Karpas-422 (cell line): ENCODE measurements at regions not wholly inside any gene's neighbourhood (a gene's known extent, or its start where the extent isn't known, plus 50 kb on each side); places are given as distances from the start of the nearest gene placed in this dataset.

ENCODE experiments used
- DNase-seq: peaks from one replicate; pipeline ENCODE4 v3.0.0-alpha.2; 2015
- H2AFZ ChIP-seq: fragments of 200-600 bp; sonication (generic); 2 replicates; pipeline ENCODE4 v1.6.1; 2014; ENCODE audit warnings: antibody characterized with exemption, low read length, mixed read lengths
- H3K27ac ChIP-seq: fragments of 200-600 bp; sonication (generic); 2 replicates; pipeline ENCODE4 v1.5.1; 2014; ENCODE audit warnings: mild to moderate bottlenecking, low read length, moderate library complexity
- H3K27me3 ChIP-seq: fragments of 200-600 bp; sonication (generic); 2 replicates; pipeline ENCODE4 v1.6.1; 2014; ENCODE audit warnings: low read length, mixed read lengths
- H3K36me3 ChIP-seq: fragments of 200-600 bp; sonication (generic); 2 replicates; pipeline ENCODE4 v1.6.1; 2014; ENCODE audit warnings: low read length, mixed read lengths; ENCODE audit not compliant: insufficient read depth
- H3K4me1 ChIP-seq: fragments of 200-600 bp; sonication (generic); 2 replicates; pipeline ENCODE4 v1.6.1; 2014; ENCODE audit warnings: mild to moderate bottlenecking, low read length, mixed read lengths
- H3K4me2 ChIP-seq: fragments of 200-600 bp; sonication (generic); 2 replicates; pipeline ENCODE4 v1.6.1; 2014; ENCODE audit warnings: low read length, low read depth, mild to moderate bottlenecking; ENCODE audit not compliant: poor library complexity, severe bottlenecking
- H3K4me3 ChIP-seq: fragments of 200-600 bp; sonication (generic); 2 replicates; pipeline ENCODE4 v1.5.1; 2014; ENCODE audit warnings: mild to moderate bottlenecking, antibody characterized with exemption, low read length, mixed read lengths
- H3K79me2 ChIP-seq: fragments of 200-600 bp; sonication (generic); 2 replicates; pipeline ENCODE4 v1.6.1; 2014; ENCODE audit warnings: mild to moderate bottlenecking, low read length, mixed read lengths
- H3K9ac ChIP-seq: fragments of 200-600 bp; sonication (generic); 2 replicates; pipeline ENCODE4 v1.6.0; 2014; ENCODE audit warnings: low read length
- H3K9me2 ChIP-seq: fragments of 200-600 bp; sonication (generic), shearing (Covaris generic); replicated peaks from 2 replicates; pipeline ENCODE4 v1.6.0; 2014; ENCODE audit warnings: mild to moderate bottlenecking, low read length, moderate library complexity; ENCODE audit not compliant: insufficient read depth
- H3K9me3 ChIP-seq: fragments of 300-700, 200-600 bp; sonication (generic); 2 replicates; pipeline ENCODE4 v1.6.1; 2014; ENCODE audit warnings: low read length, mixed read lengths
- H4K20me1 ChIP-seq: fragments of 200-600 bp; sonication (generic); 2 replicates; pipeline ENCODE4 v1.6.1; 2014; ENCODE audit warnings: mild to moderate bottlenecking, antibody characterized with exemption, low read length, low read depth; ENCODE audit not compliant: insufficient read depth

DNA sequence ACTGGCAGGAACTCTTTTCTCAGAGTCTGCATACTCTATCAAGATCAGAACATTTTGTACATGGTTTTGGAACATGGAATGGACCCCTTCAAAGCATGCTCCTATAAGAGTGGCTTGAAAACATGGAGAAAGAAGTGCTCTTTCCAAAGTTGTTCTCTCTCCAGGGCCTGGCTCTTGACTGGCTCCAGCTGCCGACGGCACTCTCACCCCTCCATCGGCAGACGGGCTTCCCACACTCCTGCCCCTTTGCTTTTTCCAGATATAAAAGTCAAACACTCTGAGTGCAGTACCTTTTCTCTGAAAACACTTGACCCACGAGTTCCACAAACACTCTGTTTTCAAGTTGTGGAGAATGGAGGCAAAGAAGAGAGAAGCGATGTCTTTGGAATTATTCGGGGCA lies 72.5 kb upstream of the ONECUT1 start:
- Histone ChIP-seq H3K79me2 (no peaks in the 10 kb centered on the region), H3K9ac (no peak overlapping the region), H3K9me3 (no peaks in the 10 kb centered on the region), H4K20me1 (no peaks in the 10 kb centered on the region), H2AFZ (no peak overlapping the region), H3K4me3 (no peak overlapping the region), H3K36me3 (no peaks in the 10 kb centered on the region), H3K4me1 (no peaks in the 10 kb centered on the region), H3K27me3 (no peaks in the 10 kb centered on the region), H3K4me2 (no peak overlapping the region), H3K9me2 (no peaks in the 10 kb centered on the region), H3K27ac (no peak overlapping the region)
- DNase-seq: no peak

DNA sequence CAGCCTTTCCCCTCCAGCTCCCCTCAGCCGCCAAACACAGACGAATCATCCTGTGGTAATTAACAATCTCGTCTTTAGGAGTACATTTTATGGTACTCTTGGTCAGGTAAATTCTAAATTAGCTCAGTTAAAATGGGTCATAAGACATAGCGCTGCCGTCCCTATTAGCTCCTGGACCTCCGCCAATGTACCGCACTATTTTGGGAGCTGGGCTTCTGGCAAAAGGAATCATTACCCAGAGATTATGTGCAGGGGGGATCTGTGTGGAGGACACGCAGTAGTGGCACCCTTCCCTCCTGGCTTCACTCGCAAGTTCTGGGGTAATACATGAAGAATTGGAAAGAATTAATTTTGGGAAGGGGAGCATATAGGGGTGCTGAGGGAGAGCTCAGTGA lies 68.6 kb upstream of the ONECUT1 start:
- H3K4me1 ChIP-seq: no peaks in the 10 kb centered on the region
- H3K4me3 ChIP-seq: no peak overlapping the region
- H3K27ac ChIP-seq: no peak overlapping the region
- H3K27me3 ChIP-seq: no peaks in the 10 kb centered on the region
- no peaks in the 10 kb centered on the region for H3K9me2 ChIP-seq
- DNase-seq: no peak
- H3K9ac ChIP-seq: no peak overlapping the region
- no peaks in the 10 kb centered on the region for H3K36me3 ChIP-seq
- H3K4me2 ChIP-seq: no peak overlapping the region
- no peak overlapping the region for H2AFZ ChIP-seq
- H3K9me3 ChIP-seq: no peaks in the 10 kb centered on the region
- H4K20me1 ChIP-seq: no peaks in the 10 kb centered on the region
- no peaks in the 10 kb centered on the region for H3K79me2 ChIP-seq

DNA sequence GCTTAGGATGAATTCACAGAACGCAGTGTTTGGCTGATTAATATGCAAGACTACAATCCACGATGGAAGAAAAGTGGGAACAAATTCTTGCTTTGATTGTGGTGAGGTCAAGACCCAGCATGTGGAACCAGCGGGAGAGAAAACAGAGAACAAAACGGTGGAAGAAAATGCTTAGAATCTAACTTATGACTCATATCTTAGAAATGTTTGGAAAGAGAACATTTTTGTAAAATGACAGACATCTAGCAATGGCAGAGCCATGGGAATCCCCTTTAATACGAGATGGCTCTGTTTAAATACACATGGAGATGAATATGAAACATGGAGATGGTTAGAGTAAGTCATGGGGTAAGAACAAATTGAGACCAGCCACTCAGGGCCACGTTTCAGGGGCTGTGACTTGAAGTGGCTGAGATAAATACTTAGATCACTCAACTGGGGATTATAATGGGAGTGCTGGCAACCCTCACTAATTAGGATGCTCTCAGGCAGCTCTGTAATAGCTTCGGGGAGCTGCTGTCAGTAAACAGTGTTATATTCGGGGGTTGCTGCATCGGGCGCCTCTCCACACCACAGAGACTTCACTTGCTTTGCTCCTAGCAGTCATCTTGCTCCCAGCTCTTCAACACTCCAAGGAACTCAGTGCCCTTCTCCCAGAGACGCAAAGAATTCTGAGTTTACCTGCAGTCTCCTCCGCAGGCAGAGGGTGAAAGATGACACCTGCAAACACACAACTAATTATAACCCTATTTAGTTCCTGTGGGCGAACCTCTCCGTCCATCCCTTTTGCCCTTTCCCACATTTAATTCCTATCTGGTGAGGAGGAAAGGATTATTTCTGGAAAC lies 68.0 kb upstream of the ONECUT1 start:
- Histone ChIP-seq H3K4me3 (no peak overlapping the region), H3K36me3 (no peaks in the 10 kb centered on the region), H3K9ac (no peak overlapping the region), H3K4me1 (no peaks in the 10 kb centered on the region), H3K9me3 (no peaks in the 10 kb centered on the region), H3K27me3 (no peaks in the 10 kb centered on the region), H3K27ac (no peak overlapping the region), H2AFZ (no peak overlapping the region), H3K9me2 (no peaks in the 10 kb centered on the region), H3K4me2 (no peak overlapping the region), H3K79me2 (no peaks in the 10 kb centered on the region), H4K20me1 (no peaks in the 10 kb centered on the region)
- DNase-seq: no peak

DNA sequence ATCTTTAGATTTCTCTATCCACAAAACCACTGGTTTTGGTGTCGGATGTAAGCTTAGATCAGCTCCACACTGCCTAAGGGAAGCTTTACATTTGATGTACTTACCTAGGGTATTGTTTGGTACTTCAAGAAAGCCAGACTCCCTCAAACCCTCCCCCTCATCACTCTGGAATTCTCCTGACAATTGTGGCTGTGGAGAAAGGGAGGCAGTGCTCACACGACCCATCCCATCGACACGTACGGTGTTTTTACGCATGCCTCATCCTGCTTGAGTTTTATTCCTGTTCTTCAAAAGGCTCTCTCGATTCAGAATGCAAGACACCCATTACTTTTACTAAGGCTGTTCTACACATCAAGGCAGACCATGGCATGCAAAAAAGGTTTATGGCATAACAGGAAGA lies 67.3 kb upstream of the ONECUT1 start:
- Histone ChIP-seq H3K9me3 (no peaks in the 10 kb centered on the region), H3K36me3 (no peaks in the 10 kb centered on the region), H3K4me2 (no peak overlapping the region), H4K20me1 (no peaks in the 10 kb centered on the region), H3K4me3 (no peak overlapping the region), H3K27me3 (no peaks in the 10 kb centered on the region), H3K4me1 (no peaks in the 10 kb centered on the region), H3K9me2 (no peaks in the 10 kb centered on the region), H3K79me2 (no peaks in the 10 kb centered on the region), H3K9ac (no peak overlapping the region), H3K27ac (no peak overlapping the region), H2AFZ (no peak overlapping the region)
- DNase-seq: no peak

DNA sequence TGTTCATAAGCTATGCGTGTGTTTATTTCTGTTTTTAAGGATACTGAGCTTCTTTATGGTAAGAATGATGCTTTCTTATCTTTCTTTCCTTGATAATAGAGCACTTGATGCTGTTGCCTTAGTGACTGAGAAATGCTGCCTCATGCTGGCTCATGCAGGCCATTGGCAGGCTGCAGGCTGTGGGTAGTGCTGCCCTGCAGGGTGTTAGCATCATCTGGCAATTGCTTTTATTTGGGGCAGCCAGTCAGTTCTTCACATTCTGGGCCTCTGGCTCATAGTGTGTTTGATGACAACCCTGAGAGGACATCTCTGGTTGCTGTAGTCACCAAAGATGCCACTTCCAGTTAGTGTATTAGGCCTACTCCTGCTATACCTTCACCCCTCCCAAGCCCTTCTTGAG lies 66.2 kb upstream of the ONECUT1 start:
- Histone ChIP-seq H3K4me3 (no peak overlapping the region), H3K79me2 (no peaks in the 10 kb centered on the region), H3K9ac (no peak overlapping the region), H3K36me3 (no peaks in the 10 kb centered on the region), H3K27ac (no peak overlapping the region), H3K4me1 (no peaks in the 10 kb centered on the region), H3K4me2 (no peak overlapping the region), H3K9me3 (no peaks in the 10 kb centered on the region), H4K20me1 (no peaks in the 10 kb centered on the region), H3K9me2 (no peaks in the 10 kb centered on the region), H2AFZ (no peak overlapping the region), H3K27me3 (no peaks in the 10 kb centered on the region)
- DNase-seq: no peak

DNA sequence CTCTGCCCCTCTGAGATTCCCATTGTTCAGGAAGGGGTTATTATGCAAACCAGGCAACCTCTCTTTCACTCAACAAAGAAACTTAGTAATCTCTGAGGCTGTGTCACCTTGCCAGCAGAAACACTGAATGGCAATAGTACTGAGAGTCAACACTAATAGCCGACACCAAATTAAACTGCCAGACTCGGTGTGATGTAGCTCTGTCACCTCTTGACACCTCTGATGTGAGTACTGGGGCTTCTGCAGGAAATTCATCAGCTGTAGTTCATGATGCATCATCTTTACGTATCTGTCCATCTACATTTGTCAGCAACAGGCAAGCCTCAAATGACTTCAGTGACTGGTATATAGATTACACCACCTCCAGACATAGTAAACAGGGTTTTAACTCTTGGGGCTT lies 65.0 kb upstream of the ONECUT1 start:
- Histone ChIP-seq H3K27ac (no peak overlapping the region), H3K4me2 (no peak overlapping the region), H3K9me3 (no peaks in the 10 kb centered on the region), H3K79me2 (no peaks in the 10 kb centered on the region), H3K4me3 (no peak overlapping the region), H4K20me1 (no peaks in the 10 kb centered on the region), H3K9ac (no peak overlapping the region), H3K36me3 (no peaks in the 10 kb centered on the region), H3K9me2 (no peaks in the 10 kb centered on the region), H3K4me1 (peaks cover 4% of the 10 kb centered on the region; the same call in 1 of the 2 replicates), H2AFZ (no peak overlapping the region), H3K27me3 (no peaks in the 10 kb centered on the region)
- no peak for DNase-seq

DNA sequence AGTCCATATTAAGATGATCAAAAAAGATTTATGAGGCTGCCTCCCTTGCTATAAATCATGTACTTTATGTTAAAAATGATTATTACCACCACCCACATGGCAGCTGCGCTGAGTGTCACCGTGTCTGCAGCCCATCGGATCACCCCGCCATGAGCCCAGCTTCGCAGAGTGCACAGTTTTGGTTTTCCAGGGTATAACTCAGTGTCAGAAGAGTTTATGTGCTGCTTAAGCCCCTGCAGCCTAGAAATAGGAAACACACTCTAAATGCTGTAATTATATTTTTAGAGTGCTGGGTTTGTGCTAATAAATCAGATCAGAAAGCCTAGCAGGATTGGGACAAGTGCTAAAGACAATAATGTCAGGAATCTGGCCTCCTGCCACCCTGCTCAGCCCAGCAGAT lies 54.7 kb upstream of the ONECUT1 start:
- Histone ChIP-seq H3K9ac (no peak overlapping the region), H3K4me1 (no peaks in the 10 kb centered on the region), H3K9me2 (no peaks in the 10 kb centered on the region), H4K20me1 (no peaks in the 10 kb centered on the region), H2AFZ (no peak overlapping the region), H3K36me3 (no peaks in the 10 kb centered on the region), H3K4me2 (no peak overlapping the region), H3K27ac (no peak overlapping the region), H3K79me2 (no peaks in the 10 kb centered on the region), H3K9me3 (no peaks in the 10 kb centered on the region), H3K4me3 (no peak overlapping the region), H3K27me3 (no peaks in the 10 kb centered on the region)
- DNase-seq: no peak
